Nephron progenitor cell (in vitro differentiated cells): ENCODE measurements at regions not wholly inside any gene's neighbourhood (a gene's known extent, or its start where the extent isn't known, plus 50 kb on each side); places are given as distances from the start of the nearest gene placed in this dataset.
"Not testable (repeated sequence)": the region's sequence is repeated elsewhere in the genome, so short reads cannot be mapped to it uniquely, and the experiment has no call there.

Experiments
- DNase-seq: peaks from one replicate; pipeline ENCODE4 v3.0.0; 2021
- H3K27ac Mint-ChIP-seq: 2 replicates; pipeline ENCODE4 v1.8.0; 2021; ENCODE audit warnings: mild to moderate bottlenecking, moderate library complexity, mixed read lengths
- H3K27me3 Mint-ChIP-seq: 2 replicates; pipeline ENCODE4 v1.8.0; 2021; ENCODE audit warnings: mild to moderate bottlenecking, low read depth, mixed read lengths; ENCODE audit not compliant: poor library complexity
- H3K36me3 Mint-ChIP-seq: 2 replicates; pipeline ENCODE4 v1.8.0; 2021; ENCODE audit warnings: low read depth, mixed read lengths
- H3K4me1 Mint-ChIP-seq: 2 replicates; pipeline ENCODE4 v1.8.0; 2021; ENCODE audit warnings: mixed read lengths
- H3K4me3 Mint-ChIP-seq: 2 replicates; pipeline ENCODE4 v1.8.0; 2021; ENCODE audit warnings: mild to moderate bottlenecking, moderate library complexity, mixed read lengths
- H3K9me3 Mint-ChIP-seq: 2 replicates; pipeline ENCODE4 v1.8.0; 2021; ENCODE audit warnings: mild to moderate bottlenecking, moderate library complexity, mixed read lengths
- CTCF ChIP-seq: fragments of 200-600 bp; sonication (generic); IDR thresholded peaks from 2 replicates; pipeline ENCODE4 v1.5.0; 2021; ENCODE audit warnings: antibody characterized with exemption

- DNase-seq, result no peak
- no peak for TF ChIP-seq CTCF
- no peaks in the 10 kb centered on the region for H3K36me3 Mint-ChIP-seq
- peaks cover 19% of the 10 kb centered on the region for H3K4me1 Mint-ChIP-seq
- H3K4me3 Mint-ChIP-seq, result no peak overlapping the region
- H3K27ac Mint-ChIP-seq, result peak overlapping the region; percentile 73
- H3K9me3 Mint-ChIP-seq, result peaks cover 13% of the 10 kb centered on the region
- H3K27me3 Mint-ChIP-seq, result peaks cover 5% of the 10 kb centered on the region
Measured at GRCh38 chr1:113205980-113206766, 133.2 kb downstream of the LRIG2 start.

GRCh38 chr1:113207019-113207418 is 134.0 kb downstream of the LRIG2 start:
- Mint-ChIP-seq H3K36me3 (no peaks in the 10 kb centered on the region), H3K4me1 (peaks cover 26% of the 10 kb centered on the region), H3K27me3 (peaks cover 5% of the 10 kb centered on the region), H3K4me3 (no peak overlapping the region), H3K27ac (no peak overlapping the region), H3K9me3 (peaks cover 13% of the 10 kb centered on the region)
- DNase-seq, result no peak
- no peak for TF ChIP-seq CTCF

GRCh38 chr1:113207457-113207856 is 134.5 kb downstream of the LRIG2 start:
- Mint-ChIP-seq H3K36me3 (no peaks in the 10 kb centered on the region), H3K27me3 (peaks cover 8% of the 10 kb centered on the region), H3K4me1 (peaks cover 22% of the 10 kb centered on the region), H3K4me3 (no peak overlapping the region), H3K9me3 (peaks cover 13% of the 10 kb centered on the region), H3K27ac (no peak overlapping the region)
- no peak for TF ChIP-seq CTCF
- DNase-seq, result no peak

GRCh38 chr1:113208425-113208824 is 135.4 kb downstream of the LRIG2 start:
- not testable (repeated sequence) for H3K27me3 Mint-ChIP-seq, H3K4me3 Mint-ChIP-seq, H3K36me3 Mint-ChIP-seq, H3K27ac Mint-ChIP-seq, DNase-seq
- Mint-ChIP-seq H3K9me3 (peaks cover 14% of the 10 kb centered on the region), H3K4me1 (peaks cover 21% of the 10 kb centered on the region)

- no peak for DNase-seq
- H3K27ac Mint-ChIP-seq, result no peak overlapping the region
- H3K4me1 Mint-ChIP-seq, result peaks cover 21% of the 10 kb centered on the region
- H3K9me3 Mint-ChIP-seq, result peaks cover 14% of the 10 kb centered on the region
- no peak overlapping the region for H3K4me3 Mint-ChIP-seq
- no peaks in the 10 kb centered on the region for H3K36me3 Mint-ChIP-seq
- H3K27me3 Mint-ChIP-seq, result peaks cover 8% of the 10 kb centered on the region
- no peak for TF ChIP-seq CTCF
Measured at GRCh38 chr1:113210248-113210647, 137.2 kb downstream of the LRIG2 start.

GRCh38 chr1:113211467-113211866 is 138.5 kb downstream of the LRIG2 start:
- no peak for TF ChIP-seq CTCF
- Mint-ChIP-seq H3K27me3 (peaks cover 8% of the 10 kb centered on the region), H3K4me3 (no peak overlapping the region), H3K9me3 (peaks cover 21% of the 10 kb centered on the region), H3K4me1 (peaks cover 16% of the 10 kb centered on the region), H3K27ac (no peak overlapping the region), H3K36me3 (no peaks in the 10 kb centered on the region)
- DNase-seq, result no peak
